H1 (cell line): ENCODE measurements at regions not wholly inside any gene's neighbourhood (a gene's known extent, or its start where the extent isn't known, plus 50 kb on each side); places are given as distances from the start of the nearest gene placed in this dataset.

Experiments
- CTCF ChIA-PET: fragments of 300-600 bp; sonication (Branson Sonifier 250); formaldehyde crosslinking; loops from one replicate; lab custom pipeline; 2021; ENCODE audit not compliant: partially characterized antibody; lab: Charles Lee
- POLR2A ChIA-PET: fragments of 300-600 bp; sonication (Branson Sonifier 250); formaldehyde crosslinking; loops from one replicate; lab custom pipeline; 2021; ENCODE audit warnings: inconsistent platforms; ENCODE audit not compliant: partially characterized antibody; lab: Charles Lee
- DNase-seq, 2 experiments: peaks; one replicate each; pipeline versions ENCODE4 v3.0.0 to v3.0.0-alpha.2; 2010 to 2022; ENCODE audit warnings: low spot score in 2 of 2, low read depth in 1 of 2, mixed read lengths in 1 of 2
- FAIRE-seq: peaks from 2 replicates; lab custom pipeline; 2011; peaks lifted over from hg19 to GRCh38; lab: Jason Lieb, UNC
- H2AFZ ChIP-seq: 2 replicates; pipeline ENCODE4 v1.8.1; 2012; ENCODE audit warnings: low read length, inconsistent platforms
- H2AK5ac ChIP-seq: 2 replicates; pipeline ENCODE4 v1.6.1; 2013; ENCODE audit warnings: low read depth, low read length
- H2BK120ac ChIP-seq: replicated peaks from 2 replicates; pipeline ENCODE3; 2013; ENCODE audit warnings: low read depth, low read length, inconsistent platforms
- H2BK12ac ChIP-seq: 2 replicates; pipeline ENCODE4 v1.6.1; 2013; ENCODE audit warnings: low read depth, low read length
- H2BK15ac ChIP-seq: 2 replicates; pipeline ENCODE4 v1.6.1; 2013; ENCODE audit warnings: low read length
- H2BK20ac ChIP-seq: 2 replicates; pipeline ENCODE4 v1.6.1; 2013; ENCODE audit warnings: low read length
- H2BK5ac ChIP-seq: 2 replicates; pipeline ENCODE4 v1.6.1; 2013; ENCODE audit warnings: low read depth, low read length
- H3K14ac ChIP-seq: 2 replicates; pipeline ENCODE4 v1.6.1; 2013; ENCODE audit warnings: inconsistent platforms; ENCODE audit not compliant: insufficient read length
- H3K18ac ChIP-seq: 2 replicates; pipeline ENCODE4 v1.6.1; 2013; ENCODE audit warnings: low read length; ENCODE audit errors: extremely low read depth
- H3K23ac ChIP-seq: 2 replicates; pipeline ENCODE4 v1.6.1; 2013; ENCODE audit warnings: inconsistent platforms; ENCODE audit not compliant: insufficient read length
- H3K23me2 ChIP-seq: 2 replicates; pipeline ENCODE4 v1.6.1; 2013; ENCODE audit warnings: low read depth, low read length
- H3K27ac ChIP-seq: 2 replicates; pipeline ENCODE4 v1.6.1; 2011; ENCODE audit warnings: low read depth, low read length, inconsistent platforms
- H3K27me3 ChIP-seq, 4 experiments: replicated peaks in 1 of 4; 1 replicate in 1 of 4; 2 replicates in 3 of 4; pipeline versions ENCODE4 v1.6.1 to v1.8.1; 2011 to 2013; ENCODE audit warnings: low read length in 3 of 4, mild to moderate bottlenecking in 3 of 4, inconsistent platforms in 2 of 4, mixed read lengths in 2 of 4, moderate library complexity in 1 of 4; ENCODE audit not compliant: control insufficient read depth in 3 of 4, insufficient read depth in 3 of 4; ENCODE audit errors: extremely low read depth in 1 of 4
- H3K36me3 ChIP-seq, 4 experiments: 2 replicates each; pipeline versions ENCODE4 v1.6.1 to v1.8.1; 2011 to 2013; ENCODE audit warnings: mild to moderate bottlenecking in 4 of 4, low read length in 3 of 4, moderate library complexity in 2 of 4, control low read depth in 1 of 4, inconsistent platforms in 1 of 4; ENCODE audit not compliant: insufficient read depth in 4 of 4, control insufficient read depth in 2 of 4
- H3K4ac ChIP-seq: replicated peaks from 2 replicates; pipeline ENCODE3; 2013; ENCODE audit warnings: low read length, low read depth, mixed read lengths, inconsistent platforms; ENCODE audit not compliant: insufficient read length
- H3K4me1 ChIP-seq, 4 experiments: replicated peaks in 1 of 4; 1 replicate in 1 of 4; 2 replicates in 3 of 4; pipeline versions ENCODE4 v1.6.1 to v1.8.1; 2011 to 2013; ENCODE audit warnings: low read length in 3 of 4, inconsistent platforms in 2 of 4, mixed read lengths in 1 of 4; ENCODE audit not compliant: insufficient read depth in 4 of 4, control insufficient read depth in 3 of 4
- H3K4me2 ChIP-seq, 2 experiments: 2 replicates each; pipeline versions ENCODE4 v1.6.1 to v1.8.1; 2011 to 2013; ENCODE audit warnings: low read depth in 2 of 2, low read length in 2 of 2, control low read depth in 1 of 2, inconsistent platforms in 1 of 2, mild to moderate bottlenecking in 1 of 2; ENCODE audit not compliant: insufficient read depth in 1 of 2
- H3K4me3 ChIP-seq, 4 experiments: fragments of 200-600, 300-600 bp in 1 of 4; sonication (generic), shearing (Covaris generic), sonication (Bioruptor Twin) in 1 of 4; 2 replicates each; pipeline versions ENCODE4 v1.5.1 to v1.8.1; 2011 to 2016; ENCODE audit warnings: low read length in 4 of 4, low read depth in 3 of 4, control low read depth in 2 of 4, inconsistent platforms in 2 of 4, mild to moderate bottlenecking in 2 of 4, mixed read lengths in 1 of 4, moderate library complexity in 1 of 4; ENCODE audit not compliant: insufficient read depth in 2 of 4; ENCODE audit errors: extremely low read depth in 1 of 4
- H3K56ac ChIP-seq: replicated peaks from 2 replicates; pipeline ENCODE3; 2013; ENCODE audit warnings: low read depth, mild to moderate bottlenecking, mixed read lengths, low read length, inconsistent platforms; ENCODE audit not compliant: insufficient read length
- H3K79me1 ChIP-seq: 2 replicates; pipeline ENCODE4 v1.6.1; 2013; ENCODE audit warnings: low read depth, low read length, control low read depth
- H3K79me2 ChIP-seq, 2 experiments: 2 replicates each; pipeline versions ENCODE4 v1.6.1 to v1.8.1; 2012 to 2013; ENCODE audit warnings: low read length in 2 of 2, mild to moderate bottlenecking in 2 of 2, inconsistent platforms in 1 of 2; ENCODE audit not compliant: insufficient read depth in 2 of 2, control insufficient read depth in 1 of 2
- H3K9ac ChIP-seq, 4 experiments: replicated peaks in 1 of 4; 1 replicate in 1 of 4; 2 replicates in 3 of 4; pipeline versions ENCODE4 v1.6.1 to v1.8.1; 2011 to 2013; ENCODE audit warnings: low read depth in 3 of 4, low read length in 3 of 4, control low read depth in 2 of 4, mild to moderate bottlenecking in 2 of 4, moderate library complexity in 2 of 4, inconsistent platforms in 1 of 4; ENCODE audit errors: extremely low read depth in 1 of 4
- H3K9me3 ChIP-seq, 2 experiments: 2 replicates each; pipeline versions ENCODE4 v1.6.1 to v1.8.1; 2012 to 2013; ENCODE audit warnings: mild to moderate bottlenecking in 2 of 2, moderate library complexity in 2 of 2, control low read depth in 1 of 2, inconsistent platforms in 1 of 2, low read depth in 1 of 2, low read length in 1 of 2, mixed read lengths in 1 of 2; ENCODE audit not compliant: insufficient read depth in 2 of 2
- H4K20me1 ChIP-seq, 2 experiments: replicated peaks in 1 of 2; 2 replicates each; pipeline versions ENCODE3 to v1.8.1; 2011 to 2013; ENCODE audit warnings: inconsistent platforms in 2 of 2, low read length in 2 of 2, mild to moderate bottlenecking in 1 of 2; ENCODE audit not compliant: insufficient read depth in 2 of 2, control insufficient read depth in 1 of 2
- H4K5ac ChIP-seq: 2 replicates; pipeline ENCODE4 v1.6.1; 2013; ENCODE audit warnings: low read length, low read depth, mixed read lengths, inconsistent platforms; ENCODE audit not compliant: insufficient read length
- H4K8ac ChIP-seq: 2 replicates; pipeline ENCODE4 v1.8.0; 2013; ENCODE audit warnings: mild to moderate bottlenecking, moderate library complexity, low read length, inconsistent platforms; ENCODE audit not compliant: insufficient read depth; ENCODE audit errors: extremely low read depth
- H4K91ac ChIP-seq: replicated peaks from 2 replicates; pipeline ENCODE3; 2013; ENCODE audit warnings: low read length, mixed read lengths, inconsistent platforms; ENCODE audit not compliant: insufficient read length
- BACH1 ChIP-seq: IDR thresholded peaks from 2 replicates; pipeline ENCODE4 v1.6.1; 2012; ENCODE audit warnings: low read length, improper control_type of control experiment
- CREB1 ChIP-seq: IDR thresholded peaks from 2 replicates; pipeline ENCODE4 v1.6.1; 2012; ENCODE audit warnings: inconsistent platforms
- EP300 ChIP-seq, 2 experiments: IDR thresholded peaks; 1 replicate in 1 of 2; 2 replicates in 1 of 2; pipeline ENCODE4 v1.6.1; 2011 to 2012; ENCODE audit warnings: low read depth in 2 of 2, low read length in 2 of 2, mild to moderate bottlenecking in 2 of 2, borderline replicate concordance in 1 of 2, inconsistent platforms in 1 of 2, moderate library complexity in 1 of 2
- KDM4A ChIP-seq: IDR thresholded peaks from one replicate; pipeline ENCODE4 v1.7.1; 2012; ENCODE audit warnings: low read depth, mild to moderate bottlenecking, moderate library complexity, low read length, inconsistent platforms; ENCODE audit not compliant: severe bottlenecking
- RAD21 ChIP-seq, 2 experiments: IDR thresholded peaks in 1 of 2; conservative IDR thresholded peaks in 1 of 2; 2 replicates each; pipeline ENCODE4 v1.6.1; 2011; ENCODE audit warnings: low read depth in 2 of 2, low read length in 2 of 2, improper control_type of control experiment in 1 of 2, inconsistent platforms in 1 of 2, mild to moderate bottlenecking in 1 of 2, moderate library complexity in 1 of 2
- RXRA ChIP-seq: IDR thresholded peaks from 2 replicates; pipeline ENCODE4 v1.6.1; 2011; ENCODE audit warnings: low read depth, mild to moderate bottlenecking, low read length, moderate library complexity; ENCODE audit not compliant: insufficient read depth
- TAF1 ChIP-seq: IDR thresholded peaks from 2 replicates; pipeline ENCODE4 v1.6.1; 2011; ENCODE audit warnings: mild to moderate bottlenecking, low read depth, low read length
- ZNF274 ChIP-seq: IDR thresholded peaks from 2 replicates; pipeline ENCODE4 v1.7.0; 2012; ENCODE audit warnings: low read length, borderline replicate concordance; ENCODE audit errors: extremely low read depth
- WGBS, 2 experiments: shearing (Covaris generic) in 1 of 2; methylation state at CpG; one replicate each; pipeline versions ENCODE4 v1.1.6 to v1.1.7; 2013 to 2015; ENCODE audit warnings: low lambda C conversion rate in 2 of 2, mixed read lengths in 2 of 2, inconsistent platforms in 1 of 2, low coverage in 1 of 2, missing lambda C conversion rate in 1 of 2; ENCODE audit not compliant: insufficient replicate concordance in 2 of 2, insufficient coverage in 1 of 2, insufficient read length in 1 of 2; ENCODE audit errors: extremely low coverage in 1 of 2, missing lambda C conversion rate in 1 of 2; 5-methylcytosine and 5-hydroxymethylcytosine counted together
- TF ChIP-seq, protein P1 (sequence below), 3 experiments: IDR thresholded peaks; 1 replicate in 2 of 3; 2 replicates in 1 of 3; pipeline versions ENCODE4 v1.5.1 to v1.6.1; 2011; ENCODE audit warnings: low read length in 3 of 3, mild to moderate bottlenecking in 3 of 3, inconsistent platforms in 2 of 3, low read depth in 1 of 3, moderate library complexity in 1 of 3; ENCODE audit not compliant: insufficient read depth in 1 of 3; ENCODE audit errors: control extremely low read depth in 1 of 3
- TF ChIP-seq, protein P2 (sequence below): IDR thresholded peaks from 2 replicates; pipeline ENCODE4 v1.6.1; 2012; ENCODE audit warnings: inconsistent platforms

DNA sequence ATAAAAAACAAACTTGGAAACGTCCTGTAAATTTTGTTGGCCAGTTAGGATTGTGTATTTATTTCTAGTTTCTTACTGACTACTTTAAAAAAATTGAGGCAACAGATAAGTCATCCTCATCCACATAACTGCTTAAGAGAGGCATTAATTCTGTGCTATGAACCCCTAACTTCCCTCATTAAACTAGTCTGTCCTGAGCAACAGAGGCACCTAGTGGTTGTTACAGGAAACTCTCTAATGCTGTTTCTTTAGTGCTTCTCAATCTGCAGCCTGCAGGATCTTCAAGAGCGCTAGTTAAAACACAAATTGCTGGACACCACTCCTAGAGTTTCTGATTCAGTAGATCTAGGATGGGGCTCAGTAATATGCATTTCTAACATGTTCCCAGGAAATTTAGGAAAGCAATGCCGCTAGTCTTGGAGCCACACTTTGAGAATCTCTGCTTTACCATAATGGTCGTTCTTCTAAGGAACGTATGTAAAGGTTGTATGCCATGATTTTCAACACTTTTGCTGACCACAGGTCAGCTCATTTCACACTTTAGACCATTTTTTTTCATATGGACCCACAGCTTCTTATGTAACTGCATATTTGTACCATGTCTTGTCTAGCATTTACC, 410.1 kb upstream of the SMARCA2 start:
- H3K14ac ChIP-seq, result no peak overlapping the region
- H3K79me2 ChIP-seq, result no peaks in the 10 kb centered on the region
- H3K36me3 ChIP-seq, result no peaks in the 10 kb centered on the region
- POLR2A ChIA-PET, result no interaction called here
- H2BK20ac ChIP-seq, result no peak overlapping the region
- H3K23ac ChIP-seq, result no peak overlapping the region
- H2BK120ac ChIP-seq, result no peak overlapping the region
- peaks cover 53 to 77% of the 10 kb centered on the region in 2 experiments for H3K9me3 ChIP-seq
- H4K8ac ChIP-seq, result no peak overlapping the region
- no peak overlapping the region for H3K9ac ChIP-seq
- no peak overlapping the region for H3K4me3 ChIP-seq
- no peaks in the 10 kb centered on the region for H3K23me2 ChIP-seq
- H4K91ac ChIP-seq, result no peak overlapping the region
- no peak overlapping the region for H3K27ac ChIP-seq
- no peak overlapping the region for H3K4me2 ChIP-seq
- H4K20me1 ChIP-seq, result no peaks in the 10 kb centered on the region
- H2BK5ac ChIP-seq, result no peak overlapping the region
- H3K4ac ChIP-seq, result no peak overlapping the region
- no peaks in the 10 kb centered on the region for H3K79me1 ChIP-seq
- no peak overlapping the region for H4K5ac ChIP-seq
- DNase-seq (no peak), FAIRE-seq (no peak)
- no peaks in the 10 kb centered on the region for H3K4me1 ChIP-seq
- H2AFZ ChIP-seq, result no peak overlapping the region
- H3K27me3 ChIP-seq, result no peaks in the 10 kb centered on the region
- no peak overlapping the region for H2BK12ac ChIP-seq
- no peak overlapping the region for H2AK5ac ChIP-seq
- H3K56ac ChIP-seq, result no peak overlapping the region
- WGBS, 2 experiments, result 69% methylated on average over 5 of the region's 5 CpGs; no CpG with 5 or more reads in 1 of the 2 experiments
- H3K18ac ChIP-seq, result no peak overlapping the region
- CTCF ChIA-PET, result interaction anchor here (1.4 kb wide), 1 partner anchor 10 kb away, joined by 3 read pairs; no protein-coding TSS in a partner anchor
- no peak overlapping the region for H2BK15ac ChIP-seq
- TF ChIP-seq, protein P1, sequence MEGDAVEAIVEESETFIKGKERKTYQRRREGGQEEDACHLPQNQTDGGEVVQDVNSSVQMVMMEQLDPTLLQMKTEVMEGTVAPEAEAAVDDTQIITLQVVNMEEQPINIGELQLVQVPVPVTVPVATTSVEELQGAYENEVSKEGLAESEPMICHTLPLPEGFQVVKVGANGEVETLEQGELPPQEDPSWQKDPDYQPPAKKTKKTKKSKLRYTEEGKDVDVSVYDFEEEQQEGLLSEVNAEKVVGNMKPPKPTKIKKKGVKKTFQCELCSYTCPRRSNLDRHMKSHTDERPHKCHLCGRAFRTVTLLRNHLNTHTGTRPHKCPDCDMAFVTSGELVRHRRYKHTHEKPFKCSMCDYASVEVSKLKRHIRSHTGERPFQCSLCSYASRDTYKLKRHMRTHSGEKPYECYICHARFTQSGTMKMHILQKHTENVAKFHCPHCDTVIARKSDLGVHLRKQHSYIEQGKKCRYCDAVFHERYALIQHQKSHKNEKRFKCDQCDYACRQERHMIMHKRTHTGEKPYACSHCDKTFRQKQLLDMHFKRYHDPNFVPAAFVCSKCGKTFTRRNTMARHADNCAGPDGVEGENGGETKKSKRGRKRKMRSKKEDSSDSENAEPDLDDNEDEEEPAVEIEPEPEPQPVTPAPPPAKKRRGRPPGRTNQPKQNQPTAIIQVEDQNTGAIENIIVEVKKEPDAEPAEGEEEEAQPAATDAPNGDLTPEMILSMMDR (IDR thresholded peaks at IDR 0.05; ENCODE audit: control extremely low read depth in 1 of 3, insufficient read depth in 1 of 3, low read depth in 1 of 3, low read length in 3 of 3), result peak in 2 of 3 experiments; percentile 27 to 40; a peak in 2 of 4 replicates
- TF ChIP-seq BACH1, result no peak
- TF ChIP-seq KDM4A, result no peak
- peak; percentile 50 to 61 for TF ChIP-seq RAD21 (IDR thresholded peaks at IDR 0.05 in 1 of 2, conservative IDR thresholded peaks at IDR 0.05 in 1 of 2; ENCODE audit: low read depth in 2 of 2, low read length in 2 of 2)
- TF ChIP-seq, protein P2, sequence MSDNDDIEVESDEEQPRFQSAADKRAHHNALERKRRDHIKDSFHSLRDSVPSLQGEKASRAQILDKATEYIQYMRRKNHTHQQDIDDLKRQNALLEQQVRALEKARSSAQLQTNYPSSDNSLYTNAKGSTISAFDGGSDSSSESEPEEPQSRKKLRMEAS, result no peak
- TF ChIP-seq CREB1, result no peak
- no peak for TF ChIP-seq RXRA
- TF ChIP-seq TAF1, result no peak
- TF ChIP-seq EP300 (IDR thresholded peaks at IDR 0.05; ENCODE audit: borderline replicate concordance in 1 of 2, low read depth in 2 of 2, low read length in 2 of 2), result no peak
- TF ChIP-seq ZNF274, result no peak
